Erythroblast (primary cell): ENCODE measurements at regions not wholly inside any gene's neighbourhood (a gene's known extent, or its start where the extent isn't known, plus 50 kb on each side); places are given as distances from the start of the nearest gene placed in this dataset.

Source experiments
- GATA1 ChIP-seq: IDR thresholded peaks from 2 replicates; pipeline ENCODE4 v1.6.1; 2011; ENCODE audit warnings: low read depth, mild to moderate bottlenecking, control low read depth, low read length, moderate library complexity
- POLR2A ChIP-seq: IDR thresholded peaks from 2 replicates; pipeline ENCODE4 v1.6.1; 2011; ENCODE audit warnings: mild to moderate bottlenecking, low read length

- no peak for TF ChIP-seq POLR2A
- TF ChIP-seq GATA1 = no peak
These were observed 148.2 kb downstream of the TRMT11 start for GRCh38 chr6:126134491-126134890.
